Stimulated activated CD8-positive, alpha-beta memory T cell treated with anti-CD3 and anti-CD28 coated beads, Interleukin-2, amount 100 ng/mL, for 1 hour (primary cell): ENCODE measurements at regions not wholly inside any gene's neighbourhood (a gene's known extent, or its start where the extent isn't known, plus 50 kb on each side); places are given as distances from the start of the nearest gene placed in this dataset.

Source experiments
- DNase-seq, 2 donors: peaks; one replicate each; pipeline ENCODE4 v3.0.0-alpha.2; 2020; ENCODE audit warnings: low read depth in 2 of 2

- DNase-seq = no peak
Measured at GRCh38 chr15:26376243-26376642, 396.6 kb downstream of the GABRB3 start.

- DNase-seq = no peak
Measured at GRCh38 chr15:26374806-26375205, 398.1 kb downstream of the GABRB3 start.

GRCh38 chr15:26372706-26373105 is 400.2 kb downstream of the GABRB3 start:
- DNase-seq = no peak

GRCh38 chr15:26365077-26365476 is 407.8 kb downstream of the GABRB3 start:
- DNase-seq = no peak

GRCh38 chr15:26359855-26360254 is 413.0 kb downstream of the GABRB3 start:
- DNase-seq = no peak

GRCh38 chr15:26358708-26359107 is 414.2 kb downstream of the GABRB3 start:
- DNase-seq = no peak

GRCh38 chr15:26357653-26358052 is 415.2 kb downstream of the GABRB3 start:
- DNase-seq = no peak

GRCh38 chr15:26355472-26356074 is 417.3 kb downstream of the GABRB3 start:
- no peak for DNase-seq

GRCh38 chr15:26352909-26353308 is 420.0 kb downstream of the GABRB3 start:
- DNase-seq = no peak

GRCh38 chr15:26352406-26352805 is 420.5 kb downstream of the GABRB3 start:
- DNase-seq = no peak

GRCh38 chr15:26325495-26325894 is 447.4 kb downstream of the GABRB3 start:
- DNase-seq = no peak

GRCh38 chr15:26323566-26323965 is 449.3 kb downstream of the GABRB3 start:
- no peak for DNase-seq

- DNase-seq = no peak
Measured at GRCh38 chr15:26318689-26319088, 454.2 kb downstream of the GABRB3 start.

GRCh38 chr15:26314577-26314976 is 451.4 kb upstream of the ATP10A start:
- no peak for DNase-seq

- DNase-seq = no peak
Measured at GRCh38 chr15:26311710-26312236, 448.6 kb upstream of the ATP10A start.

- DNase-seq = no peak
Measured at GRCh38 chr15:26298659-26299170, 435.6 kb upstream of the ATP10A start.

- no peak for DNase-seq
Measured at GRCh38 chr15:26298010-26298658, 435.0 kb upstream of the ATP10A start.

- no peak for DNase-seq
Measured at GRCh38 chr15:26295336-26296085, 432.4 kb upstream of the ATP10A start.

GRCh38 chr15:26294059-26294689 is 431.0 kb upstream of the ATP10A start:
- no peak for DNase-seq

GRCh38 chr15:26287381-26287780 is 424.3 kb upstream of the ATP10A start:
- no peak for DNase-seq

- no peak for DNase-seq
Measured at GRCh38 chr15:26280281-26280680, 417.2 kb upstream of the ATP10A start.

GRCh38 chr15:26261966-26262365 is 398.8 kb upstream of the ATP10A start:
- DNase-seq = no peak
